ENCODE measurements at regions not wholly inside any gene's neighbourhood (a gene's known extent, or its start where the extent isn't known, plus 50 kb on each side); places are given as distances from the start of the nearest gene placed in this dataset.

GRCh38 chr4:35147761-35148160, 1096.6 kb downstream of the ARAP2 start:
- no peak overlapping the region for H3K27ac Mint-ChIP-seq
- H3K36me3 Mint-ChIP-seq (ENCODE audit: low read depth): no peaks in the 10 kb centered on the region
- H3K4me3 Mint-ChIP-seq: no peak overlapping the region
- CTCF ChIA-PET: no interaction called here
- ATAC-seq (ENCODE audit: low read depth): no peak
- intact Hi-C loops (cut with micrococcal nuclease): no loop called here
- H3K9me3 Mint-ChIP-seq: peaks cover 4% of the 10 kb centered on the region
- H3K4me1 Mint-ChIP-seq: no peaks in the 10 kb centered on the region
- TF ChIP-seq CTCF (IDR thresholded peaks at IDR 0.05): no peak
- POLR2A ChIA-PET: no interaction called here
- no peaks in the 10 kb centered on the region for H3K27me3 Mint-ChIP-seq
- DNase-seq: no peak

DNA sequence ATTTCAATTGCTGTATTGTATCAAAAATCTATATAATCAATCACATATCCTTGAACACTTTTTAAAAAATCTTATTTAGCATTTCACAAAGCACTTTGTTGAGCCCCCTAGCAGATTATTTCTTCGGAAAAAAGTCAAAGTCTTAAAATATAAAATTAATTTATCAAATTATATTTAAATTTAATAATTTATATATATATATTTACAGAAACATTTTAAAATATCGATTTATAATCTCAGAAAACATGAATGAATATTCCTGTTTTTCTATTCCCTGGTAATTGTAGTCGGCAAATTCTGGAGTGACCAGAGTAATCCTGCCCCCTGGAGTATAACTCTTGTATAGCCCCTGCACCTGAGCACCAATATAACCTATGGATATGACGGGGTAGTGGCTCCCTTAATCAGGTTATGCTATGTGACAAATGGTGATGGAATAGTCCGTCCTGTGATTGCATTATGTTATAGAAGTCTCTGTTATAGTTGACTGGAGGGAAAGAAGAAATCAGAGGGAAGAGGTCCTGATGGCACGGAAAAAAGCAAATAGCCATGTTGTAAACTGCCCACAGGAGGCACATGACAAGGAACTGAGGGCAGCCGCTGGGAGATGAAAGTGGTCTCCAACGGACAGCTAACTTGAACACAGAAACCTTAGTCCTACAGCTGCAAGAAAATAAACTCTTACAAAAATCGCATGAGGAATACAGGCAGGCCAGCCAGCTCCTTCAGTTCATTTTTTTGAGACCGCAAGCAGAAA, 1092.3 kb downstream of the ARAP2 start:
- Mint-ChIP-seq H3K4me3 (no peak overlapping the region), H3K9me3 (no peaks in the 10 kb centered on the region), H3K36me3 (ENCODE audit: low read depth) (no peaks in the 10 kb centered on the region), H3K4me1 (no peaks in the 10 kb centered on the region), H3K27me3 (no peaks in the 10 kb centered on the region), H3K27ac (no peak overlapping the region)
- no peak for DNase-seq
- intact Hi-C loops (cut with micrococcal nuclease): no loop called here
- ChIA-PET CTCF (no interaction called here), POLR2A (no interaction called here)
- TF ChIP-seq CTCF (IDR thresholded peaks at IDR 0.05): no peak
- no peak for ATAC-seq (ENCODE audit: low read depth)

- Mint-ChIP-seq H3K4me1 (no peaks in the 10 kb centered on the region), H3K27me3 (no peaks in the 10 kb centered on the region), H3K9me3 (no peaks in the 10 kb centered on the region), H3K4me3 (no peak overlapping the region), H3K27ac (no peak overlapping the region), H3K36me3 (ENCODE audit: low read depth) (no peaks in the 10 kb centered on the region)
- ATAC-seq (ENCODE audit: low read depth): no peak
- intact Hi-C loops (cut with micrococcal nuclease): no loop called here
- DNase-seq: no peak
- ChIA-PET POLR2A (no interaction called here), CTCF (no interaction called here)
- no peak for TF ChIP-seq CTCF (IDR thresholded peaks at IDR 0.05)
Observed at GRCh38 chr4:35163168-35163567, 1081.1 kb downstream of the ARAP2 start.

GRCh38 chr4:35164063-35164462, 1080.3 kb downstream of the ARAP2 start:
- intact Hi-C loops (cut with micrococcal nuclease): no loop called here
- no peak for TF ChIP-seq CTCF (IDR thresholded peaks at IDR 0.05)
- Mint-ChIP-seq H3K9me3 (no peaks in the 10 kb centered on the region), H3K27ac (no peak overlapping the region), H3K4me1 (no peaks in the 10 kb centered on the region), H3K27me3 (no peaks in the 10 kb centered on the region), H3K4me3 (no peak overlapping the region), H3K36me3 (ENCODE audit: low read depth) (no peaks in the 10 kb centered on the region)
- POLR2A ChIA-PET: no interaction called here
- CTCF ChIA-PET: no interaction called here
- DNase-seq: no peak
- no peak for ATAC-seq (ENCODE audit: low read depth)

GRCh38 chr4:35166466-35166865, 1077.8 kb downstream of the ARAP2 start:
- ChIA-PET POLR2A (no interaction called here), CTCF (no interaction called here)
- intact Hi-C loops (cut with micrococcal nuclease): no loop called here
- DNase-seq (no peak), ATAC-seq (ENCODE audit: low read depth) (no peak)
- no peak for TF ChIP-seq CTCF (IDR thresholded peaks at IDR 0.05)
- H3K4me3 Mint-ChIP-seq: no peak overlapping the region
- H3K36me3 Mint-ChIP-seq (ENCODE audit: low read depth): no peaks in the 10 kb centered on the region
- H3K27me3 Mint-ChIP-seq: no peaks in the 10 kb centered on the region
- H3K4me1 Mint-ChIP-seq: no peaks in the 10 kb centered on the region
- H3K27ac Mint-ChIP-seq: no peak overlapping the region
- no peaks in the 10 kb centered on the region for H3K9me3 Mint-ChIP-seq

All from activated B cell treated with CpG ODN at 0.5 μM for 24 hours (primary cell).